OCI-LY7 (cell line): ENCODE measurements at regions not wholly inside any gene's neighbourhood (a gene's known extent, or its start where the extent isn't known, plus 50 kb on each side); places are given as distances from the start of the nearest gene placed in this dataset.
A peak's percentile ranks its signal among the peaks of the same experiment; 100 is the strongest.

Source experiments
- BruUV-seq: library from RNA; stranded (reverse); fragments of 400-500 nt; replicated peaks from 2 replicates; lab custom pipeline; 2021; lab: Mats Ljungman, UMichigan
- CTCF ChIA-PET: fragments of 300-600 bp; sonication (Branson Sonifier 250); formaldehyde crosslinking; loops from one replicate; lab custom pipeline; 2022; ENCODE audit warnings: antibody characterized with exemption; ENCODE audit not compliant: unreplicated experiment; lab: Charles Lee
- POLR2A ChIA-PET: fragments of 300-600 bp; sonication (Branson Sonifier 250); formaldehyde crosslinking; loops from one replicate; lab custom pipeline; 2022; ENCODE audit warnings: antibody characterized with exemption; lab: Charles Lee
- DNase-seq: peaks from one replicate; pipeline ENCODE4 v3.0.0-alpha.2; 2015; ENCODE audit warnings: low spot score
- H2AFZ ChIP-seq: fragments of 200-600 bp; sonication (generic), shearing (Covaris generic); 2 replicates; pipeline ENCODE4 v1.6.1; 2014; ENCODE audit warnings: mild to moderate bottlenecking, antibody characterized with exemption, low read length, moderate library complexity
- H3K27ac ChIP-seq: fragments of 200-600 bp; sonication (generic); 2 replicates; pipeline ENCODE4 v1.5.1; 2014; ENCODE audit warnings: mixed run types, low read depth, mild to moderate bottlenecking, moderate library complexity, low read length, inconsistent platforms; ENCODE audit not compliant: poor library complexity, severe bottlenecking
- H3K36me3 ChIP-seq: fragments of 200-600 bp; sonication (generic); 2 replicates; pipeline ENCODE4 v1.6.1; 2014; ENCODE audit warnings: mild to moderate bottlenecking, antibody characterized with exemption, low read length, moderate library complexity, mixed read lengths; ENCODE audit not compliant: insufficient read depth
- H3K4me1 ChIP-seq: fragments of 200-600 bp; sonication (generic); 2 replicates; pipeline ENCODE4 v1.5.1; 2014; ENCODE audit warnings: mild to moderate bottlenecking, low read length; ENCODE audit not compliant: insufficient read depth, poor library complexity, severe bottlenecking
- H3K4me2 ChIP-seq: fragments of 200-600 bp; sonication (generic); 2 replicates; pipeline ENCODE4 v1.6.1; 2014; ENCODE audit warnings: mild to moderate bottlenecking, low read length
- H3K4me3 ChIP-seq: fragments of 200-600 bp; sonication (generic); 2 replicates; pipeline ENCODE4 v1.5.1; 2014; ENCODE audit warnings: mild to moderate bottlenecking, low read depth, low read length; ENCODE audit not compliant: poor library complexity, severe bottlenecking
- H3K79me2 ChIP-seq: fragments of 200-600 bp; sonication (generic); 2 replicates; pipeline ENCODE4 v1.6.1; 2016; ENCODE audit warnings: low read depth, mild to moderate bottlenecking, low read length, moderate library complexity, mixed read lengths; ENCODE audit not compliant: insufficient read depth
- H3K9me2 ChIP-seq: fragments of 200-600 bp; sonication (generic); 2 replicates; pipeline ENCODE4 v1.6.1; 2016; ENCODE audit warnings: mild to moderate bottlenecking, low read length, mixed read lengths; ENCODE audit not compliant: insufficient read depth
- H3K9me3 ChIP-seq: fragments of 200-600 bp; sonication (generic); 2 replicates; pipeline ENCODE4 v1.6.1; 2014; ENCODE audit warnings: mild to moderate bottlenecking, mixed run types, low read length, mixed read lengths
- H4K20me1 ChIP-seq: fragments of 200-600 bp; sonication (generic); 2 replicates; pipeline ENCODE4 v1.6.1; 2014; ENCODE audit warnings: mild to moderate bottlenecking, antibody characterized with exemption, low read length, moderate library complexity, mixed read lengths; ENCODE audit not compliant: insufficient read depth
- CTCF ChIP-seq: fragments of 200-600 bp; sonication (generic); conservative IDR thresholded peaks from 2 replicates; pipeline ENCODE4 v1.5.1; 2014; ENCODE audit warnings: mild to moderate bottlenecking, antibody characterized with exemption, low read length, moderate library complexity, mixed read lengths
- EZH2phosphoT487 ChIP-seq: fragments of 200-600 bp; sonication (generic); IDR thresholded peaks from 2 replicates; pipeline ENCODE4 v1.6.1; 2018; ENCODE audit warnings: low read depth, borderline replicate concordance, mild to moderate bottlenecking, mixed run types, antibody characterized with exemption, low read length, moderate library complexity, mixed read lengths
- intact Hi-C: fragments of 100-400 bp; cut with micrococcal nuclease; formaldehyde crosslinking; loops from one replicate; pipeline ENCODE4 v1.10.0; 2022; ENCODE audit not compliant: unreplicated experiment

DNA sequence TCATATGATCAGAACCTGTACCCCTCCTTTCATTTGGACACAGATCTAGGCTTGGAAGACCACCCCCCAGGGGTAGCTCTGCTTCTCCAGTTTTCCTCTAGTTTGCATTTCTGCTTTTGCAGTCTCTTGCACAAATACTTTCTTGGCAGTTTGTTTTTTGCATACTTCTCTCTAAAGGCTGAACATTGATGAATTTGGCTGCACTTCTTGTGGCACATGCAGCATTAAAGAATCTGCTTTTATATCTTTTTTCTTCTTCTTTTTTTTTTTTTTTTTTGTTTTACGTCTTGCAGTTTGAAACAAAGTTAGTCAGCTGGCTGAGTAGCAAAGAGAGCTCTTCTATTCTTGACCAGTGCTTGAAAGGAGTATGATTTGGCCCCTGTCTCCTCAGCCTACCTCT lies 273.0 kb downstream of the GLUD2 start:
- H3K4me1 ChIP-seq, result no peaks in the 10 kb centered on the region
- no peak overlapping the region for H2AFZ ChIP-seq
- H3K4me2 ChIP-seq, result no peak overlapping the region
- H4K20me1 ChIP-seq, result no peaks in the 10 kb centered on the region
- H3K27ac ChIP-seq, result no peak overlapping the region
- BruUV-seq, result no TSS peak
- H3K9me2 ChIP-seq, result no peaks in the 10 kb centered on the region
- intact Hi-C loops, result loop anchor here (5.0 kb wide), 1 partner anchor 257 kb away; no protein-coding TSS in a partner anchor
- H3K4me3 ChIP-seq, result no peak overlapping the region
- H3K79me2 ChIP-seq, result no peaks in the 10 kb centered on the region
- POLR2A ChIA-PET, result interaction anchor here (0.6 to 0.7 kb wide), 3 partner anchors 31 to 100 kb away, joined by 3 to 6 read pairs (median 3); no protein-coding TSS in a partner anchor
- DNase-seq, result no peak
- H3K9me3 ChIP-seq, result no peaks in the 10 kb centered on the region
- H3K36me3 ChIP-seq, result no peaks in the 10 kb centered on the region
- CTCF ChIA-PET, result no interaction called here
- TF ChIP-seq CTCF (no peak), EZH2phosphoT487 (no peak)

- H4K20me1 ChIP-seq, result no peaks in the 10 kb centered on the region
- no peak overlapping the region for H3K4me3 ChIP-seq
- no peak overlapping the region for H2AFZ ChIP-seq
- no peaks in the 10 kb centered on the region for H3K9me2 ChIP-seq
- H3K9me3 ChIP-seq, result no peaks in the 10 kb centered on the region
- intact Hi-C loops, result loop anchor here (5.0 kb wide), 1 partner anchor 255 kb away; no protein-coding TSS in a partner anchor
- no peak for TF ChIP-seq EZH2phosphoT487
- TF ChIP-seq CTCF, result peak; percentile 72
- BruUV-seq, result no TSS peak
- DNase-seq, result peak; percentile 4
- H3K27ac ChIP-seq, result no peak overlapping the region
- no peaks in the 10 kb centered on the region for H3K79me2 ChIP-seq
- no peaks in the 10 kb centered on the region for H3K36me3 ChIP-seq
- POLR2A ChIA-PET, result interaction anchor here (0.5 to 1.0 kb wide), 3 partner anchors 12 to 650 kb away, joined by 3 to 5 read pairs (median 4); no protein-coding TSS in a partner anchor
- CTCF ChIA-PET, result no interaction called here
- no peak overlapping the region for H3K4me2 ChIP-seq
- H3K4me1 ChIP-seq, result no peaks in the 10 kb centered on the region
Measured at GRCh38 chrX:121322159-121322558, 274.7 kb downstream of the GLUD2 start.

GRCh38 chrX:121323337-121323736 lies 275.9 kb downstream of the GLUD2 start:
- H4K20me1 ChIP-seq, result no peaks in the 10 kb centered on the region
- BruUV-seq, result no TSS peak
- H3K4me3 ChIP-seq, result no peak overlapping the region
- H3K27ac ChIP-seq, result no peak overlapping the region
- no peak for DNase-seq
- no peaks in the 10 kb centered on the region for H3K9me2 ChIP-seq
- CTCF ChIA-PET, result no interaction called here
- intact Hi-C loops, result loop anchor here (5.0 kb wide), 1 partner anchor 254 kb away; no protein-coding TSS in a partner anchor
- TF ChIP-seq EZH2phosphoT487, result no peak
- TF ChIP-seq CTCF, result no peak
- H3K9me3 ChIP-seq, result no peaks in the 10 kb centered on the region
- H3K79me2 ChIP-seq, result no peaks in the 10 kb centered on the region
- H3K36me3 ChIP-seq, result no peaks in the 10 kb centered on the region
- H3K4me2 ChIP-seq, result no peak overlapping the region
- no peak overlapping the region for H2AFZ ChIP-seq
- no peaks in the 10 kb centered on the region for H3K4me1 ChIP-seq
- POLR2A ChIA-PET, result no interaction called here
